ENCODE measurements at regions not wholly inside any gene's neighbourhood (a gene's known extent, or its start where the extent isn't known, plus 50 kb on each side); places are given as distances from the start of the nearest gene placed in this dataset.

GRCh38 chr3:159660326-159660725, 328.3 kb upstream of the IL12A start:
- no peaks in the 10 kb centered on the region for H3K36me3 ChIP-seq (ENCODE audit: insufficient read depth)
- no peak overlapping the region for H2AFZ ChIP-seq (ENCODE audit: low read depth)
- no peaks in the 10 kb centered on the region for H3K27me3 ChIP-seq (ENCODE audit: insufficient read depth, low read depth)
- no peaks in the 10 kb centered on the region for H4K20me1 ChIP-seq (ENCODE audit: insufficient read depth)
- no peak overlapping the region for H3K9ac ChIP-seq
- H3K79me2 ChIP-seq (ENCODE audit: insufficient read depth, low read depth), result no peaks in the 10 kb centered on the region
- no peaks in the 10 kb centered on the region for H3K4me1 ChIP-seq (ENCODE audit: low read depth, poor library complexity, severe bottlenecking)
- no peak overlapping the region for H3K27ac ChIP-seq
- no peak overlapping the region for H3K4me2 ChIP-seq
- no peak overlapping the region for H3K4me3 ChIP-seq (IDR thresholded peaks at IDR 0.05; ENCODE audit: insufficient read depth, low read depth, low read length)
- no peak for TF ChIP-seq CTCF (conservative IDR thresholded peaks at IDR 0.05; ENCODE audit: low read depth, low read length)

GRCh38 chr3:159660901-159661300, 327.7 kb upstream of the IL12A start:
- H4K20me1 ChIP-seq (ENCODE audit: insufficient read depth), result no peaks in the 10 kb centered on the region
- no peak overlapping the region for H3K4me2 ChIP-seq
- H3K36me3 ChIP-seq (ENCODE audit: insufficient read depth), result no peaks in the 10 kb centered on the region
- no peaks in the 10 kb centered on the region for H3K79me2 ChIP-seq (ENCODE audit: insufficient read depth, low read depth)
- H3K27ac ChIP-seq, result no peak overlapping the region
- H3K4me1 ChIP-seq (ENCODE audit: low read depth, poor library complexity, severe bottlenecking), result no peaks in the 10 kb centered on the region
- H2AFZ ChIP-seq (ENCODE audit: low read depth), result no peak overlapping the region
- H3K27me3 ChIP-seq (ENCODE audit: insufficient read depth, low read depth), result no peaks in the 10 kb centered on the region
- no peak for TF ChIP-seq CTCF (conservative IDR thresholded peaks at IDR 0.05; ENCODE audit: low read depth, low read length)
- H3K9ac ChIP-seq, result no peak overlapping the region
- no peak overlapping the region for H3K4me3 ChIP-seq (IDR thresholded peaks at IDR 0.05; ENCODE audit: insufficient read depth, low read depth, low read length)

GRCh38 chr3:159662549-159662948, 326.1 kb upstream of the IL12A start:
- Histone ChIP-seq H3K9ac (no peak overlapping the region), H3K36me3 (ENCODE audit: insufficient read depth) (no peaks in the 10 kb centered on the region), H3K27me3 (ENCODE audit: insufficient read depth, low read depth) (no peaks in the 10 kb centered on the region), H4K20me1 (ENCODE audit: insufficient read depth) (no peaks in the 10 kb centered on the region), H2AFZ (ENCODE audit: low read depth) (no peak overlapping the region), H3K79me2 (ENCODE audit: insufficient read depth, low read depth) (no peaks in the 10 kb centered on the region), H3K4me3 (IDR thresholded peaks at IDR 0.05; ENCODE audit: insufficient read depth, low read depth, low read length) (no peak overlapping the region), H3K4me2 (no peak overlapping the region), H3K27ac (no peak overlapping the region), H3K4me1 (ENCODE audit: low read depth, poor library complexity, severe bottlenecking) (no peaks in the 10 kb centered on the region)
- no peak for TF ChIP-seq CTCF (conservative IDR thresholded peaks at IDR 0.05; ENCODE audit: low read depth, low read length)

- no peak overlapping the region for H2AFZ ChIP-seq (ENCODE audit: low read depth)
- H3K27me3 ChIP-seq (ENCODE audit: insufficient read depth, low read depth), result no peaks in the 10 kb centered on the region
- H3K4me1 ChIP-seq (ENCODE audit: low read depth, poor library complexity, severe bottlenecking), result no peaks in the 10 kb centered on the region
- H3K79me2 ChIP-seq (ENCODE audit: insufficient read depth, low read depth), result no peaks in the 10 kb centered on the region
- H3K36me3 ChIP-seq (ENCODE audit: insufficient read depth), result no peaks in the 10 kb centered on the region
- H3K4me3 ChIP-seq (IDR thresholded peaks at IDR 0.05; ENCODE audit: insufficient read depth, low read depth, low read length), result no peak overlapping the region
- no peak overlapping the region for H3K9ac ChIP-seq
- H3K27ac ChIP-seq, result no peak overlapping the region
- H4K20me1 ChIP-seq (ENCODE audit: insufficient read depth), result no peaks in the 10 kb centered on the region
- H3K4me2 ChIP-seq, result no peak overlapping the region
- no peak for TF ChIP-seq CTCF (conservative IDR thresholded peaks at IDR 0.05; ENCODE audit: low read depth, low read length)
Measured at GRCh38 chr3:159664006-159664405, 324.6 kb upstream of the IL12A start.

- no peak for TF ChIP-seq CTCF (conservative IDR thresholded peaks at IDR 0.05; ENCODE audit: low read depth, low read length)
- Histone ChIP-seq H3K27ac (no peak overlapping the region), H4K20me1 (ENCODE audit: insufficient read depth) (no peaks in the 10 kb centered on the region), H3K4me3 (IDR thresholded peaks at IDR 0.05; ENCODE audit: insufficient read depth, low read depth, low read length) (no peak overlapping the region), H3K79me2 (ENCODE audit: insufficient read depth, low read depth) (no peaks in the 10 kb centered on the region), H3K4me1 (ENCODE audit: low read depth, poor library complexity, severe bottlenecking) (no peaks in the 10 kb centered on the region), H3K9ac (no peak overlapping the region), H2AFZ (ENCODE audit: low read depth) (no peak overlapping the region), H3K27me3 (ENCODE audit: insufficient read depth, low read depth) (no peaks in the 10 kb centered on the region), H3K4me2 (no peak overlapping the region), H3K36me3 (ENCODE audit: insufficient read depth) (no peaks in the 10 kb centered on the region)
Measured at GRCh38 chr3:159664653-159665052, 324.0 kb upstream of the IL12A start.

Data from KMS-11 (cell line).